Choroid plexus epithelial cell (primary cell): ENCODE measurements at regions not wholly inside any gene's neighbourhood (a gene's known extent, or its start where the extent isn't known, plus 50 kb on each side); places are given as distances from the start of the nearest gene placed in this dataset.
"Not testable (repeated sequence)": the region's sequence is repeated elsewhere in the genome, so short reads cannot be mapped to it uniquely, and the experiment has no call there.

Experiments
- DNase-seq: peaks from one replicate; pipeline ENCODE4 v3.0.0-alpha.2; 2010; ENCODE audit warnings: low read depth
- H3K4me3 ChIP-seq: 2 replicates; pipeline ENCODE4 v1.5.1; 2011; ENCODE audit warnings: low read depth, mild to moderate bottlenecking, control low read depth, low read length, moderate library complexity
- TF ChIP-seq, protein P1 (sequence below): conservative IDR thresholded peaks from 2 replicates; pipeline ENCODE4 v1.5.1; 2011; ENCODE audit warnings: low read depth, mild to moderate bottlenecking, control low read depth, inconsistent platforms, low read length, moderate library complexity

DNA sequence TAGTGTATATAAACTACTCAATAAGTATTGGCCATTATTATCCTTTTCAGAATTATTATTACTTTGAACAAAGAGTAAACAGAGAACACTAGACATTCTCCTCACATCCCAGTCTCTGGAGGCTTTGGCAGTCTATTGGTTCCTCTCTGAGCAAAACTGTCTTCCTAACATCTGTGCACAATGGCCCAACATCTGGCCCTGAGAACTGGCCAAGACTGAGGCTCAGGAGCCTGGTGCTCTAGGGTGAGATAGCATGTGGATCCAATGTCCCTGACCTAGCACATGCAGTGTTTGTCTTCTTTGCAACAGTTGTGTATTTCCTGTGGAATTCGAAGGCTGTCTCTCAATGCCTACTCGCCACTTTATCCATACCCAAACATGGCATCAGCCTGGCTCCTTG lies 313.2 kb upstream of the KAZN start:
- DNase-seq = no peak
- TF ChIP-seq, protein P1, sequence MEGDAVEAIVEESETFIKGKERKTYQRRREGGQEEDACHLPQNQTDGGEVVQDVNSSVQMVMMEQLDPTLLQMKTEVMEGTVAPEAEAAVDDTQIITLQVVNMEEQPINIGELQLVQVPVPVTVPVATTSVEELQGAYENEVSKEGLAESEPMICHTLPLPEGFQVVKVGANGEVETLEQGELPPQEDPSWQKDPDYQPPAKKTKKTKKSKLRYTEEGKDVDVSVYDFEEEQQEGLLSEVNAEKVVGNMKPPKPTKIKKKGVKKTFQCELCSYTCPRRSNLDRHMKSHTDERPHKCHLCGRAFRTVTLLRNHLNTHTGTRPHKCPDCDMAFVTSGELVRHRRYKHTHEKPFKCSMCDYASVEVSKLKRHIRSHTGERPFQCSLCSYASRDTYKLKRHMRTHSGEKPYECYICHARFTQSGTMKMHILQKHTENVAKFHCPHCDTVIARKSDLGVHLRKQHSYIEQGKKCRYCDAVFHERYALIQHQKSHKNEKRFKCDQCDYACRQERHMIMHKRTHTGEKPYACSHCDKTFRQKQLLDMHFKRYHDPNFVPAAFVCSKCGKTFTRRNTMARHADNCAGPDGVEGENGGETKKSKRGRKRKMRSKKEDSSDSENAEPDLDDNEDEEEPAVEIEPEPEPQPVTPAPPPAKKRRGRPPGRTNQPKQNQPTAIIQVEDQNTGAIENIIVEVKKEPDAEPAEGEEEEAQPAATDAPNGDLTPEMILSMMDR = no peak
- H3K4me3 ChIP-seq = no peak overlapping the region

DNA sequence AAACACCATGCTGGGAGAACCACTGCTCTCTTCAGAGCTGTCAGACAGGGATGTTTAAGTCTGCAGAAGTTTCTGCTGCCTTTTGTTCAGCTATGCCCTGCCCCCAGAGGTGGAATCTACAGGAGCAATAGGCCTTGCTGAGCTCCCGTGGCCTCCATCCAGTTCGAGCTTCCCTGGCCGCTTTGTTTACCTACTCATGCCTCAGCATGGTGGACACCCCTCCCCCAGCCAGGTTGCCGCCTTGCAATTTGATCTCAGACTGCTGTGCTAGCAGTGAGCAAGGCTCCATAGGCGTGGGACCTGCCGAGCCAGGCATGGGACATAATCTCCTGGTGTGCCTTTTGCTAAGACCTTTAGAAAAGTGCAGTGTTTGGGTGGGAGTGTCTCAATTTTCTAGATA lies 307.3 kb upstream of the KAZN start:
- DNase-seq = peak; percentile 24
- H3K4me3 ChIP-seq = not testable (repeated sequence)

DNA sequence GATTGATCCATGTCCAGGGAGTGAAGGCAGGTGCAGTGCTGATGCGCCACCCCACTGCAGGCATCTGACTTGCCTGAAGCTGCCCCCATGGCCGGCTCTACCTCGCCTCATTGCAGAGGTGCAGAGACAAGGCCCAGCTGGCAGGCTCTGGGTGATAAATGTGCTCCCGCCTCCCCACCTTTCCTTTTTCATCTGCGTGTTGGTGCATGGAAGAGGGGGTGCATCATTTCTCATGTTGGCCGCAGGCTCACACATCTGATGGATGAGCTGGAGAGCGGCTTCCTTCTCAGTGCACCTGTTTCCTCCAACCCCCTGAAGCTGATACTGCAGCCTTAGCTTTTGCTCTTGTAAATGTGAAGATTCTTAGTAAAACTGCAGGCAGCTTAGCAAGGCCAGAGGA lies 306.0 kb upstream of the KAZN start:
- no peak overlapping the region for H3K4me3 ChIP-seq
- TF ChIP-seq, protein P1 = no peak
- no peak for DNase-seq

DNA sequence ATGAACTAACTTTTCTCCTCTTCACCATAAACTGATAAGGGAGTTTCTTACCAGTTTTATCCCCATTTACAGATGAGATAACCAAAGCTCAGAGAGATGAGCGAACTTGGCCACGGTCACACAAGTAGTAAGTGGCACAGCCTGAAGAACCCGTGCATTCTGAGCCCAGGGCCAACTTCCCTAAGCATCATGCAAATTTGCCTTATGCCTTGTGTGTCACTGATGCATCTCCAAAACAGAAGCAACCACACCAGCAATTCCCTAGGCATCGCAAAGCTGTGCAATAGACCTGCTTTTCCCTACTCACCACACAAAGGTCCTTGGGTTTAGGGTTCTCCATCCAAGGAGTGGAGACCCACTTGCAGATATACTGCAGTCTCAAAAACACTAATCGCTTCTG lies 304.5 kb upstream of the KAZN start:
- H3K4me3 ChIP-seq = no peak overlapping the region
- TF ChIP-seq, protein P1 = no peak
- no peak for DNase-seq

DNA sequence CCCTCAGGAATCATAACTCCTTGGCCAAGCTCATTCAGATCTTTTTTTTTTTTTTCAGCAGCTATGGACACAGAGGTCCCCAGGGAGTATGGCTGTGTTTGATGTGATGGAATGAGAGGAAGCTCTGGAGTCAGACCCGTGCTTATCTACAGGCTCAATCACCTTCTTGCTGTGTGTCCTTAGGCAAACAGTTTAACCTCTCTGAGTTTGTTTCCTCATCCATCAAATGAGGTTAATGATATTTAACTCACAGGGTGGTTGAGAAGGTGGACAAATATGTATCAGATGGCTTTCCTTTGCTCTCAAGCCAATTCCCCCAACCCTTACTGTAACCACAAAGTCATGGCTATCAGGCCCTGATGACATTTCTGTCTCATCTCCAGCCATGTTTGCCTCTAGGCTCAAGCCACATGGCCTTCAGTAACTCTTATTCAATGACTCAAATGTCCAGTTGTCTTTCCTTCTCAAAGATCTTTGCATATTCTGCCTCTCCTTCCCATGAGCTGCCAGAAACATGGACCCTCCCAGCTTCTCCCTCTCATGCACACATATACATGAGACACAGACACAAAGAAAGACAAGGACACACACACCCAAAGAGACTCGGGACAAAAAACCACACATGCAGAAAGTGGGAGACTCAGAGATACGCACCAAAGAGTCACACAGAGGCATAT lies 303.5 kb upstream of the KAZN start:
- TF ChIP-seq, protein P1 = no peak
- no peak for DNase-seq
- no peak overlapping the region for H3K4me3 ChIP-seq

DNA sequence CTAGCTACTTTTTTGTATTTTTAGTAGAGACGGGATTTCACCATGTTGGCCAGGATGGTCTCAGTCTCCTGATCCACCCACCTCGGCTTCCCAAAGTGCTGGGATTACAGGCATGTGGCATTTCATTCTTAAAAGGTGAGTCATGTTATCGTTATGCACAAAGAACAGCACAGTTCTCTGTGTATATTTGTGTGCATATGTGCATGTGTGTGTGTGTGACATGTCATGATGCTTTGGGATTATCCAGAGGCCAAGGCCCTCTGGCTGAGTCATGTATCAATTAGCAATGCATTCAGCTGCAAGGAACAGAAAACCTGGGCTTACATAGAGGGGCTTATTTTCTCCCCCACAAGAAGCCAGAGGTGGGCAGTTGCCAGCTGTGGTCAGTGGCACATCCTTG lies 301.7 kb upstream of the KAZN start:
- DNase-seq = peak; percentile 14
- TF ChIP-seq, protein P1 = no peak
- H3K4me3 ChIP-seq = no peak overlapping the region

DNA sequence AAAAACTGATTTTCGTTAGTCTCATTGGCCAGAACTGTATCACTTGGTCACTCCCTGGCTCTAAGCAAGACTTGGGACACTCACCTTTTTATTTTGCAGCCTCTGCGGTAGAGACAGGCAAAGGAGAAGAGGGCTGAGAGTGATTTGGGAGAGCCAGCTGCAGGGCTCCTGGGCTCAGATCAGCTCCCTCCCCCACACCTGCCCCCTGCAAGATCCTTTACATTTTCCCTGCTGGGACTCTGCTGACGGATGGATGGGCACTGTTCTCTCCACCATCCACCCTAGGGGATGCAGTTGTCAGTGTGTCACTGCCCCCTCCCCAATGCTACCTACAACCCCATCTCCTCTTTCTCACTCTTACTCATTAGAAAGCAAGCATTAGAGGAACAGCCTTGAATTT lies 301.1 kb upstream of the KAZN start:
- no peak overlapping the region for H3K4me3 ChIP-seq
- TF ChIP-seq, protein P1 = no peak
- DNase-seq = no peak
